Central memory CD8-positive, alpha-beta T cell (primary cell): ENCODE measurements at regions not wholly inside any gene's neighbourhood (a gene's known extent, or its start where the extent isn't known, plus 50 kb on each side); places are given as distances from the start of the nearest gene placed in this dataset.

Source experiments
- ATAC-seq: fragments of 150-1000 bp; cut with Tn5 transposase; replicated peaks from 2 replicates; pipeline ENCODE4 v1.10.0; 2022; ENCODE audit warnings: mild to moderate bottlenecking, moderate FRiP score, moderate number of reproducible peaks; ENCODE audit not compliant: poor library complexity, severe bottlenecking; ENCODE audit errors: extremely low read depth
- DNase-seq, 2 donors: peaks; one replicate each; pipeline ENCODE4 v3.0.0; 2021; ENCODE audit warnings: low spot score in 2 of 2
- H3K27ac Mint-ChIP-seq: one replicate; pipeline ENCODE4 v1.8.0; 2022; ENCODE audit warnings: low read depth, mild to moderate bottlenecking, moderate library complexity, mixed read lengths
- H3K27me3 Mint-ChIP-seq: one replicate; pipeline ENCODE4 v1.8.0; 2022; ENCODE audit warnings: mixed read lengths
- H3K36me3 Mint-ChIP-seq: one replicate; pipeline ENCODE4 v1.8.0; 2022; ENCODE audit warnings: mild to moderate bottlenecking, moderate library complexity, mixed read lengths; ENCODE audit not compliant: insufficient read depth
- H3K4me1 Mint-ChIP-seq: one replicate; pipeline ENCODE4 v1.8.0; 2022; ENCODE audit warnings: mixed read lengths
- H3K4me3 Mint-ChIP-seq: one replicate; pipeline ENCODE4 v1.8.0; 2022; ENCODE audit warnings: mild to moderate bottlenecking, moderate library complexity, mixed read lengths
- H3K9me3 Mint-ChIP-seq: one replicate; pipeline ENCODE4 v1.8.0; 2022; ENCODE audit warnings: mixed read lengths

DNA sequence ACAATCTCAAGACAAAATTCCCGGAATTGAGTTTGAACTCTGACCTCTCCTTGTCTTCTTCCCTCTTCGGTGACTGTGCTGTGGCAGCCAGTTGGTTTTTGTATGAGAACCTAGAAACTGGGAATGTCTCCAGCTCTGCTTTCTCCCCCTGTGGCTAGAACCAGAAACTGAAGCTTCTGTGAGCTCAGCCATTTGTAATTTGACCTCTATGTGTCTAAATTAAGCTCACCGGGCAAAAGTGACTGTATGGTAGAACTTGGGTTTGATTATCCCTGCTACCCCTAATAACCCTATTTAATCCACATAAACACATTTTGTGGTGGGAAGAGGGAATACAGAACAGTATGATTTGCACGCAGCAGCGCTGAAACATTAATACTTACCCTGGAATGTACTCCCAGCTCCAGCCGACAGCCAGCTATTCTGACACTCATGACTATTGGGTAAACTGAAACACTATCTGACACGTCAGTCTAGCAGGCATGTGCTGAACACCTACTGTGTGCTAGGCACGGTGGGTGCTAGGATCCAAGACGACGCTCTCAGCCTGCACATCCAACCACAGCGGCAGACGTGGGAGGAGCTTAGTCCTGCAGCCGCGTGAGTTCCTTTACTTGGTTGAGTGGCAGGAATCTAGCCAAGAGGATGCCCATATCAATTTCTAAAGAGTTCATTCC is 324.8 kb downstream of the SFMBT2 start:
- ATAC-seq (no peak), DNase-seq (no peak)
- H3K27me3 Mint-ChIP-seq: no peaks in the 10 kb centered on the region
- no peaks in the 10 kb centered on the region for H3K9me3 Mint-ChIP-seq
- H3K27ac Mint-ChIP-seq: no peak overlapping the region
- no peak overlapping the region for H3K4me3 Mint-ChIP-seq
- H3K4me1 Mint-ChIP-seq: peaks cover 17% of the 10 kb centered on the region
- H3K36me3 Mint-ChIP-seq: no peaks in the 10 kb centered on the region

DNA sequence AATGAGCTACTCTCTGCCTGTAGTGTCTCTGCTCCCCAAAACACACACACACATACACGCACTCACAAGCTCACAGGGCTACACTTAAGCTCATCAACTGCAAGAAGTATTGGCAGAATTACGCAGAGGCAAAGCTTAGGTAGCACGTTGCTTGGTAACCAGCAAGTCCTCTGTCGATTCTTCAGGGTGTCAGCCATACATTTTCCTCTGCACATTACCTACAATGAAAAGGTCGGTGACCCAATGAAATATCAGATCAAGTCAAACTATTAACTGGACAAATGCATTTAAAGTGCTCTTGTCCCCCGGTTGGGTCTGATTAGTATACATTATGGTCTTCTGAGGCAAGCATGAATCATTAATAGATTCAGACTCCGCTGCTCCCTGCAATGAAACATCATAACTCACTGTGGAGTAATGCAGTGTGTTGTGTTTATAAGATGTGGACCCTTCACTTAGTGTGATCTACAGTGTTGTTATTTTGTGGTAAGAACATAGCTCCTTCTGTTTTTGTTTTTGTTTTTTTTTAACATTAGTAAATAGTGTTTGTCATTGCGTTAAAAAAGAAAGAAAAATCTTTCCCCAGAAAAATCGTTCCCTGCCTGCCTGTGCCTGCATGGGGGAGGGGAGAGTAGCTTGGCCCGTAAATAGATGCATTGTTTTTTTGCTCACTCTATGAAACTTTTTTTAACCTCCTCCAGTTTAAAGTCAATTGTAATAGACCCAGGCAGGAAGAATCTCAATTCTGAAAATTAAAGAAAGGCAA is 325.5 kb downstream of the SFMBT2 start:
- H3K27me3 Mint-ChIP-seq: no peaks in the 10 kb centered on the region
- H3K4me3 Mint-ChIP-seq: no peak overlapping the region
- H3K36me3 Mint-ChIP-seq: no peaks in the 10 kb centered on the region
- no peak for ATAC-seq
- H3K27ac Mint-ChIP-seq: no peak overlapping the region
- H3K9me3 Mint-ChIP-seq: no peaks in the 10 kb centered on the region
- peaks cover 12% of the 10 kb centered on the region for H3K4me1 Mint-ChIP-seq
- no peak for DNase-seq

DNA sequence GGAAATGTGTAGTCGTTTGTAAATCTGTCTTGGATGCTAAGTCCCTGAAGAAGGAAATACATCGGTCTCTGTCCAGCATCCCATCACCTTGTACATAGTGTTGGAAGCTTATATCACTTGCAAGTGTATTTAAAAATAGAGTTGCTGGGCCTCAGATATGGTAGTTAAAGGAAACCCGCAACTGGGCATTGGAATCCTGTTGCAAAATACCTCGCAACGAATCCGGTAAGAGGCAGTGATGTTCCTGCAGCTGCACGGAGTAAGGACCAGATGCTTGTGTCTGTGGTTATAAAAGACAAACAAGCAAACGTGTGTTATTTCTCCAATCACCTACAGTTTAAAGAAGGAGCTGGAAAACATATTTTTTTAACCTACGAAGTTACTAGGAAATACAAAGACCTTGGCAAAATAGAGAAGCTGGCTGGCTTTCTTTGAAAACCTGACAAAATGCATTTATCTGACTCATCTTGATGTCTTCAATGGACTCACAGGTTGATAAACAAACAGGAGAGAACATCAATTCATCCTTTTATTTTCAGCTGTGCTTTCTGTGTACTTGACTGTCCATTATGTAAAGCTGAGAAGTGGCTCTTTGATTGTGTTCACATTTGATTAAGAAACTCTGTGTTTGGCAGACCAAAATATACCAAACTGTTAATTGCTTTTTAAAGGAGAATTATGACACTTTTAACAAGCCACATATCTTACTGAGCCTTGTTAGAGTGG is 326.4 kb downstream of the SFMBT2 start:
- Mint-ChIP-seq H3K9me3 (no peaks in the 10 kb centered on the region), H3K36me3 (no peaks in the 10 kb centered on the region), H3K4me1 (peaks cover 6% of the 10 kb centered on the region), H3K4me3 (no peak overlapping the region), H3K27ac (no peak overlapping the region), H3K27me3 (no peaks in the 10 kb centered on the region)
- ATAC-seq (no peak), DNase-seq (no peak)

DNA sequence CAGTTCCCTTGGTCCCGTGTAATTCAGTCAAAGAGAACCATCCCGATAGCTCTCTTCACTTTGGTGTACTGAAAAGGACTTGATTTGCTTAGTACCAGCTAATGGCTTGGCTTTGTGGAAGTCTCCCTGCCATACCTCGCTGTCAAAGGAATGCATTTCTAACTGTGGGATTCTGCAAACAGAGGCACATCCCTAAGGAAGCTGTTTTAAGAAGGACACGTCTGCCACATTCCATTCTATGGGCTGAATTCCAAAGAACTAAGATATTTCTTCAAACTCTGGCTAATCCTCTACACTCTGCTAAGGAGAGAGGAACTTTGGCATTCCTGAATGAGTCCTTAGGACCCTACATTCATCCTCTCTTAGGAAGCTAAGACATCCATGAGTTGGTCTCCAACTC is 327.9 kb downstream of the SFMBT2 start:
- Mint-ChIP-seq H3K27ac (no peak overlapping the region), H3K4me1 (peaks cover 6% of the 10 kb centered on the region), H3K27me3 (no peaks in the 10 kb centered on the region), H3K36me3 (no peaks in the 10 kb centered on the region), H3K9me3 (no peaks in the 10 kb centered on the region), H3K4me3 (no peak overlapping the region)
- DNase-seq (no peak), ATAC-seq (no peak)

DNA sequence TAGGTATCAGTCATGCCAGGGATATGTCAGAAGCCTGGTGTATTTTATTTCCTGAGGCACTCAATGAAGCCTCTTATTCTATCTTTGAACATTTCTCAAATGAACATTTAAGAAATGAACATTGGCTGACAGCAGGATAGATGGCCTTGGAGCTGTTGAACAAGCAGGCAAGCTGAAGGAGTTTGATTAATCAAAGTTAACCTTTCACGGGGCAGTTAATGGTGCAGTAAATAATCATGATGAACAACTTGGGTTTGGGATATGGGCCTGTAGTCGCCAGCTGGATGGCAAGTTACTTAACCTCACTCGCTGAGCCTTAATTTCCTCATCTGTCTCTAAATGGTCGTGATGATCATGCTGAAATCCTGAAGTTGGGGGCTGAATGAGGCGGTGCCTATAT is 333.0 kb downstream of the SFMBT2 start:
- Mint-ChIP-seq H3K27me3 (no peaks in the 10 kb centered on the region), H3K9me3 (no peaks in the 10 kb centered on the region), H3K27ac (no peak overlapping the region), H3K4me3 (no peak overlapping the region), H3K4me1 (peaks cover 6% of the 10 kb centered on the region), H3K36me3 (no peaks in the 10 kb centered on the region)
- DNase-seq (no peak), ATAC-seq (no peak)

DNA sequence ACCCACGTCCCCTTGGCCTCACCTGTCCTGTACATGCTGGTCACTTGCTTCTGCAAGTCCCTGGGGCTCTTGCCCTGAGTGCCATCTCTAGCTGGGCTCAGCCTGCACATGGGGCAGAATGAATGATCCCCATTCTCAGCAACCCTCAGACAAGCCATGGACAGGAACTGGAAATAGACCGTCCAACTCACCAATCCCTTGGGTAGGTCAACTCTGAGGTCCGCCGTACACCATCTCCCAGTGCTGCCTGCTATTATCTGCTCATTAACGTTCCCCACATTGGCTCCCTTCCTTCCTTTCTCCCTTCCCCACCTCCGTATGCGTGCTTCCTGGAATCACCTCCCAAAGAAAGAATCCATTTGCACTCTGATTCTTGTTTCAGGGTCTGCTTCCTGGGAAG is 335.0 kb downstream of the SFMBT2 start:
- no peaks in the 10 kb centered on the region for H3K9me3 Mint-ChIP-seq
- H3K4me3 Mint-ChIP-seq: no peak overlapping the region
- ATAC-seq (no peak), DNase-seq (no peak)
- H3K36me3 Mint-ChIP-seq: no peaks in the 10 kb centered on the region
- H3K4me1 Mint-ChIP-seq: no peaks in the 10 kb centered on the region
- H3K27ac Mint-ChIP-seq: no peak overlapping the region
- no peaks in the 10 kb centered on the region for H3K27me3 Mint-ChIP-seq

DNA sequence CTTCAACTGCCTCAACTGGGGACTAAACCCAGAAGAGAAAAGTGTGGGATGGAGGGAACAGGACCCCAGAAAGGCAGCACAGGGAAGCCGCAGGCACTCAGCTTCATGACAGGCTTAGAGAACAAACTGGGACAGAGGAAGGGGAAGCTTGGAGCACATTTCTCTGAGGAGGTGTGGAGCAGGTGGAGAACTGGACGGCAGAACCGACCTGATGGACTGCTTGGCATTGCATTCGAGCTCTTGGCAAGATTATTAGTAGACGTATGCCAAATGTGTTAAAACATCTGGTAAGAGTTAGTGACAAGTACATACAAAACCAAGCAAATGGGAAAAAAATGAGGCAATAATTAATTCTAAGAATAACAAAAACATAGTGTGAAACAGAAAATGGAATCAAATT is 335.7 kb downstream of the SFMBT2 start:
- H3K4me3 Mint-ChIP-seq: no peak overlapping the region

DNA sequence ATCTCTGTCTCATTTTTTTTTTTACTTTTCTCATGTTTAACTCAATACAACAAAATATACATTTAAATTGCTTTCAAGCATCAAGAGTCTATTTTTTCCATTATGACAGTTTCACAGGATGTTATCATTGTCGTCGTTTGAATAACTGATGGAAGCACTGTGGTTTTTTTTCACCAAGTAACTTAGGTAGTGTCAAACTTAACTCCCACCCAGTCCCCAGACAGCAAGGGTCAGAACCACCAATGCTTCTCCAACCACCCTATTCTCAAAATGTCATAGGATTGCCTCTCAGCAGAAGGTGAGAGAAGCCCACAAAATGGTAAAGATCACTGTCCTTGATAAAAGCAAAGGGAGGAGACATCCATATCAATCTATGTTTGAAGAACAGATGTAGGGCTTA is 339.4 kb downstream of the SFMBT2 start:
- H3K4me3 Mint-ChIP-seq: no peak overlapping the region
- H3K27ac Mint-ChIP-seq: no peak overlapping the region
- ATAC-seq: no peak
- no peaks in the 10 kb centered on the region for H3K27me3 Mint-ChIP-seq
- no peaks in the 10 kb centered on the region for H3K9me3 Mint-ChIP-seq
- no peak for DNase-seq
- no peaks in the 10 kb centered on the region for H3K4me1 Mint-ChIP-seq
- H3K36me3 Mint-ChIP-seq: no peaks in the 10 kb centered on the region

More for the DNA sequence above, 335.7 kb downstream of the SFMBT2 start:
- H3K4me1 Mint-ChIP-seq: no peaks in the 10 kb centered on the region
- DNase-seq (no peak), ATAC-seq (no peak)
- H3K27me3 Mint-ChIP-seq: no peaks in the 10 kb centered on the region
- H3K27ac Mint-ChIP-seq: no peak overlapping the region
- no peaks in the 10 kb centered on the region for H3K9me3 Mint-ChIP-seq
- no peaks in the 10 kb centered on the region for H3K36me3 Mint-ChIP-seq

DNA sequence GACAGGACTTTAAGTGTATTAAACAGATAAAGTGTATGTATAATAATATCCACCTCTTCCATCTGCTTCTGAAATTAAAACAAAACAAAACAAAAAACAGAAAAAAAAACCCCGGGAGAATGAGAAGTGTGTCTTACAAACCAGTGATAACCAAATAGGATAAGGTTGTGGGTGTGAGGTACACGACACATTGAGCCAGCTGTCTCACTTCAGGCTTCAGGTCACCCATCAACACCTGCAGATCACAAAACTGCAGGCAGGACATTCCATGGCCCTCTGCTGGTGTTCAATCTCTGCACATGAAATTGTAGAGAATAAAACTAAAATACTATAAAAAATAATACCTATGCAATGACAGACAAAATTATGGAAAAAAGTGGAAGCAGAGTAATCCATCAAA is 339.9 kb downstream of the SFMBT2 start:
- H3K4me1 Mint-ChIP-seq: no peaks in the 10 kb centered on the region
- H3K27ac Mint-ChIP-seq: no peak overlapping the region
- H3K27me3 Mint-ChIP-seq: no peaks in the 10 kb centered on the region
- no peaks in the 10 kb centered on the region for H3K9me3 Mint-ChIP-seq
- no peaks in the 10 kb centered on the region for H3K36me3 Mint-ChIP-seq
- no peak overlapping the region for H3K4me3 Mint-ChIP-seq
- ATAC-seq (no peak), DNase-seq (no peak)

DNA sequence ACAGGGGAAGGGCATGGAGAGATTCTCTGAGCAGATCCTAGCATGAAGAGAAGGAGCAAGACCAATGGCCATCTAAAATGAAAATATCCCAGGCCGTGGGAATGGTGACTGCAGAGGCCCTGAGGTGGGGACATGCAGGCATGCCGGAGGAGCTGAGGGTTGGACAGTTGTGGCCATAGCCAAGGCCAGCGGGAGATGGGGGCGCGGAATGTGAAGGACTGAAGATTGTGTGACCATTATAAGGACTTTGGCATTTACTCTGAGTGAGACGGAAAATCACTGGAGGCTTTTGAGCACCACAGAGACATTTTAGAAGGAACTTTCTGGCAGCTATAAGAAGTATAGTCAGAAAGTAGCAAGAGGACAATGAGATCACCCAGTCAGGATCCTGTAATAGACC is 341.1 kb downstream of the SFMBT2 start:
- Mint-ChIP-seq H3K4me3 (no peak overlapping the region), H3K36me3 (no peaks in the 10 kb centered on the region), H3K27me3 (no peaks in the 10 kb centered on the region), H3K27ac (no peak overlapping the region), H3K4me1 (no peaks in the 10 kb centered on the region), H3K9me3 (no peaks in the 10 kb centered on the region)
- DNase-seq: no peak
- no peak for ATAC-seq

DNA sequence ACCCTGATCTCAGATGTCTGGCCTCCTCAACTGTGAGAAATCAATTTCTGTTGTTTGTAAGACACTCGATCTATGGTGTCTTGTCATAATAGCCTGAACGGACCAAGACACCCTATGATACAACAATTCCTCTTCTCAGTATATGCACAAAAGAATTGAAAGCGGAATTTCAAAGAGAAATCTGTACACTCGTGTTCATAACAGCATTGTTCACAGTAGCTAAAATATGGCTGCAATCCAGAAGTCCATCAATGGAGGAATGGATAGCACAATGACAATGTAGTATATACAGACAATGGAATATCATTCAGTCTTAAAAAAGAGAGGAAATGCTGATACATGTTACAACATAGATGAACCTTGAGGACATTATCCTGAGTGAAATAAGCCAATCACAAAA is 354.6 kb downstream of the SFMBT2 start:
- no peaks in the 10 kb centered on the region for H3K36me3 Mint-ChIP-seq
- no peaks in the 10 kb centered on the region for H3K9me3 Mint-ChIP-seq
- H3K27me3 Mint-ChIP-seq: no peaks in the 10 kb centered on the region
- peaks cover 15% of the 10 kb centered on the region for H3K4me1 Mint-ChIP-seq
- H3K27ac Mint-ChIP-seq: no peak overlapping the region
- H3K4me3 Mint-ChIP-seq: no peak overlapping the region
- DNase-seq (no peak), ATAC-seq (no peak)

DNA sequence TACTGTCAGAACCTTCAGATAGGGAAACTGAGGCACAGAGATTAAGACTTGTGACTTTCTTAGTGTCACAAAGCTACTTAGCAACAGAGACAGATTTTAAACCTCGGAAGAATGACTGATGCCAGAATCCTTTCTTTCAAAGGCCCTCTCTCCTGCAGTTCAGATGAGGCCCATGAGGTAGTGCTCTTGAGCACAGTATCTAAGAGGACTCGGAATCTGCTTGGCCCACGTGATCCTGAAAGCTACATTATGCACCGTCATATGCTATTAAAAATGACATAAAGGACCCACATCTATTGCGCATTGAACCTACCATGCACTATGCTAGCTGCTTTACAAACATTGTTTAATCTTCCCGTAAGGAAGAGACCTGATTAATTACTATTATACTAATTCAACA is 355.9 kb downstream of the SFMBT2 start:
- Mint-ChIP-seq H3K4me1 (peaks cover 17% of the 10 kb centered on the region), H3K36me3 (no peaks in the 10 kb centered on the region)
- no peak for ATAC-seq

DNA sequence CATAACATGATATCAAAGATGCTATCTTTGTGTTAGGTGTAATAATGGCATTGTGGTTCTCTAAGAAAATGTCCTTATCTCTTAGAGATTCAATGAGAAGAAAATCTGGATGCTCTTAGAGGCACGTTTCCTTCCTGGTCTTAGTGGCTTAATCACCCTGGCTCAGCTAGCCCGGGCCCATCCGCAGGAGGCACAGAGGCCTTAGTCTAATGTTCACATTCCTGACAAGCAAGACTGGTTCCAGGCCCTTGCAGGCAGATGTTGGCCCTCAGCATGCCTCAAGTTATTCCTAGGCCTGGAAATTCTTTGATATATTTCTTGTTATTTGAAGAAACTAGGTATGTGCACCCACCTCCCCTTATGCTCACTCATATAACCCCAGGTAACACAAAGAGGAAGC is 357.6 kb downstream of the SFMBT2 start:
- Mint-ChIP-seq H3K4me1 (peaks cover 17% of the 10 kb centered on the region), H3K36me3 (no peaks in the 10 kb centered on the region), H3K27ac (no peak overlapping the region), H3K9me3 (peaks cover 5% of the 10 kb centered on the region), H3K27me3 (no peaks in the 10 kb centered on the region), H3K4me3 (no peak overlapping the region)
- DNase-seq (no peak), ATAC-seq (no peak)

More for the DNA sequence above, 355.9 kb downstream of the SFMBT2 start:
- no peak overlapping the region for H3K27ac Mint-ChIP-seq
- H3K9me3 Mint-ChIP-seq: peaks cover 5% of the 10 kb centered on the region
- H3K27me3 Mint-ChIP-seq: no peaks in the 10 kb centered on the region
- H3K4me3 Mint-ChIP-seq: no peak overlapping the region
- no peak for DNase-seq
